GM21723 (cell line): ENCODE measurements at regions not wholly inside any gene's neighbourhood (a gene's known extent, or its start where the extent isn't known, plus 50 kb on each side); places are given as distances from the start of the nearest gene placed in this dataset.

Source experiments
- ATAC-seq: cut with Tn5 transposase; IDR thresholded peaks from one replicate; pipeline ENCODE4 v1.9.1; 2021; ENCODE audit warnings: mild to moderate bottlenecking, moderate library complexity; ENCODE audit not compliant: unreplicated experiment

DNA sequence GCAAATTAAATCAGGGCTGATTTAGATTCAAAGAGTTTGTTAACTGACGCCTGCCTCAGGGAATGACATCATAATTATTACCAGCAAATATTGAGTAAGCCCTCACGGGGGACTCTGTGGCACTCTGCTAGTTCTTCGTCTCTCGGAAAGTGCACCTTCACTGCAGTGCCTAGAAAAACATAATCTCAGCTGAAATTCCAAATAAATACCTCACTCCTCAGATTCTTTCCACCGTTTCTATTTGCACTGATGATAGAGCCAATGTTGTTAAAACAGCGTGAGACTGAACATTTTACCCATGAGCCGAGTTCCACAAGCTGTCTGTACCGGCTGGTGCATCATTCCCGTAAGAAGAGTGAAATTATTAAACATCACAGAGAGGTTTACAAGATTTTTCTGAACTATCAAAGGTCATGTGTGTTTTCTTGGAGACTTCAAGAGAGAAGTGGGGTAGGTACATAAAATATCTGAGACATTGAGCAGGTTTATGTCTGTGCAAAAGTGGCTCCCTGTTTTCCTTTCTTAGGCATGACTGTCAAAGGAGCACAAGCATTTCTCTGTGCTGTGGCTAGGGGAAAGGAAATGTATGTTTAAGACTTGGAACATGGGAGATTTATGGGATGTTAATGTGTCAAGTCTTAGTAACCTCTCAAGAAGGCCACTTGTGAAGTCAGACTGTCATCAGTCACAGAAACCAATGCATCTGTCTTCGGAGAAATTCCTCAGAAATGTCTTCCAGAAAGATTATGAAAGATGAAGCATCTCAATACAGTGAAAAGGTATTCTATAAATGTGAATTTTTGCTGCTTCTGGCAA is 119.6 kb downstream of the CBLL2 start:
- no peak for ATAC-seq

DNA sequence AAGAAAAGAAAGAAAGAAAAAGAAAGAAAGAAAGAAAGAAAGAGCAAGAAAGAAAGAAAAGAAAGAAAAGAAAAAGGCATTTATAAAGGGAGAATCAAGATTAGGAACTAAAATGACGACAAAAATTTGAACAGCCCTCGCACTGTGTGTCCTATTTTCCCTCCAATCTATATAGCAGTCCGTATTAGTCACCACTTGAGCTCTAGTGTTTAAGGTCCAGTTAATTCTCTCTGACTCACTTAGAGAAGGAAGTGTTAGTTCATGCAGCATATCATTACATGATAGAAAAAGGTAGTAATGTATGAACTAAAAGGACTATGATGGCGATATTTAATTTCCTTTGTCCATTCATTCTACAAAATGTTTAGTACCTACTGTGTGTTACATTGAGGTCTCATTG is 122.7 kb downstream of the CBLL2 start:
- ATAC-seq, result no peak

- ATAC-seq, result no peak
Observed at GRCh38 chrX:22396408-22396807, 123.7 kb downstream of the CBLL2 start.

- no peak for ATAC-seq
Observed at GRCh38 chrX:22397566-22397965, 124.9 kb downstream of the CBLL2 start.

DNA sequence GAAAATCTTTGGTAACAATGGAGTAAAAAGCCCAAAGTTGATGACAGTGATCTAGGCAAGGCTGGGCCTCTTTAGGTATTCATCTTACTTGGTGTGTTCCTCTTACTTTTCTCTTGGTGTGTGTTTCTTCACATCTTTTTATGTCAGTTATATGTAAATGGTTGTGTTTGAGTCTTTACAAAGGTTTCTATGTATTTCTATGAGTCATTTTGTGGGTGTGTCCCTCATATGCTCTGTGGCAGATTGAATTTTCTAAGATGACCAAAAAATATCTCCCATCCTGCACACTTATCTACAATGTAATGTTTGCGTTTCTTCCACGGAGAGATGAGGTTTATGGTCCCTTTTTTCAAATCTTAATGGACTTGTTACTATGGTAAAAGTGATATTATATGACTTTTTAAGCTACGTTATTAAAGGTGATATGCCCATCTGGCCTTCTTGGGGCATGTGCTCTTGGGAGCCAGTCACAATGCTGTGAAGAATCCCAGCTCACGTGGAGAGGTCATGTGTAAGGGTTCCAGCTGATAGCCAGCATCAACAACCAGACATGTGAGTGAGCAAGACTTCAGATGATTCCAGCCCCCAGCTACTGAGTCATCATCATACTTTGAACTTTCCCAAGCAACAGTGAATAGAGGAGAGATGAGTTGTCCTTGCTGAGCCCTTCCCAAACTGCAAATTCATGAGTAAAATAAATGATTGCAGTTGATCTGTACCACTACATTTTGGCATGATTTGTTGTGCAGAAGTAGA is 126.9 kb downstream of the CBLL2 start:
- ATAC-seq, result no peak

- ATAC-seq, result no peak
Observed at GRCh38 chrX:22404297-22404696, 131.6 kb downstream of the CBLL2 start.

GRCh38 chrX:22406201-22406737 is 133.6 kb downstream of the CBLL2 start:
- no peak for ATAC-seq

- ATAC-seq, result no peak
Observed at GRCh38 chrX:22409418-22409817, 136.7 kb downstream of the CBLL2 start.

DNA sequence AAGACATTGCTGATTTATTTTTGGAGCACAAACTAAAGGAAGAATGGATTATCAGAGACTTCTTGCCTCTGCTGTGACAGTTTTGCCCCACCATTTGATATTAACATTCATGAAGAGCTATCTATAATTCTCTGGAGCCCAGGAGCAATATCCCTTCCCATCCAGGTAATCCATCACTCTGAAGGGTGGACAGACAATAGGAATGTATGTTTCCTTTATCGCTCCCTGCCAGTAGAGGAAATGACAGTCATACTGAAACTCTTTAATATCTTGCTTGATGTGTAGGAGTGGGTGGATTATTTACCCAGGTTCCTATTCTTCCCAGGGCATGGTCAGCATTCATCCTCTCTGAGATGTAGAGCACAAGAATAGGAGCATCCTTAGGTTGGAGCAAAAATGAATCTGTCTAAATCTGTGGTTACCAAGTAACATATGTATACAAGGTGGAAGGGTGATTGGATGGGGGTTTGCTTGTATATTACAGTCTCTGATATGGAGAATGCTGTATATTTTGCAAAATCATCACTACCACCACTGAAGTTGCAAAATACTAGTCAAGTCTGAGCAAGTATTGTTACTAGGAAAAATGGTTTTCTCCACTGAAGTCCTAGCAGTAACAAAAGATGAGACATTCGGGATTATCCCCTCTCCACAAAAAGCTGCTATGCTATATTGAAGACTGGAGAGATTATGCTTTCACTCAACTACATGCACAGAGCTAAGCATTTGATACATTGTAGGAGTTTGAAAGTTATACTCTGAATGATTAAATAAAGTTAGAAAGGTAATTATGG is 151.6 kb downstream of the CBLL2 start:
- no peak for ATAC-seq

DNA sequence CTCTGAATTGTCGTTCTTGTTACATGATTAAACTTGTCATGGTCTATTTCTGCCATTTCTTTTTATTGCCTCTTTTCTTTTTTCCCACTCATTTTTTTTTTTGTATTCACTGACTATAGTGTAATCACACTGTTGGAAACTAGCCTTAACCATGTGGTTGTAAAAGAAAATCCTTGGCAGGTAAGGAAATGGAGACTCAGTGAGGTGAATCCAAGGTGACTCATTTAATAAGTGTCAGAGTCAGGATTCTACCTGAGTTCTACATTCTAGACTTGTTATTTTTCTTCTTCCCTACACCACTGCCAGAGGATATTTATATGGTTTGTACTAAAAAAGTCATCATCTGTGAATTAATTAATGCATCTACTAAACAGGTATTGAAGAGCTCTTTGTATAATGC is 152.2 kb downstream of the CBLL2 start:
- no peak for ATAC-seq

DNA sequence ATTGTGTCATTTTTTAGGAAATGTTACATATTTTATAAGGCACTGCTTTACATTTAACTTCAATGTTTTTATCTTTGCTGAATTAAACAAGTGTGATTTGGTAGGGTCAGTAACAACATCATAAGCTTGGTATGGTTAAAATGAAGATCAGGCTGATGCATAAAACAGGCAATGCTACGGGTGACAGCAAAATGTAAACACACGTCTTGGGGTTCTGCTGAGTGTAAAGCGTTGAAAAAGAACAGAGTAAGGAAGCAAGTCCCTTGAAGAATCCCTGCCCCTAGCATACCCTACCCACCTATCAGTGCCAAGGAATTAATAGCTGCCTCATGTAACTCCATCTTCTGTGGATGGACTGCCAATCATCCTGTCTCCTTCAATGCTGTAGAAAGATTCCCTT is 157.0 kb downstream of the CBLL2 start:
- ATAC-seq, result no peak

DNA sequence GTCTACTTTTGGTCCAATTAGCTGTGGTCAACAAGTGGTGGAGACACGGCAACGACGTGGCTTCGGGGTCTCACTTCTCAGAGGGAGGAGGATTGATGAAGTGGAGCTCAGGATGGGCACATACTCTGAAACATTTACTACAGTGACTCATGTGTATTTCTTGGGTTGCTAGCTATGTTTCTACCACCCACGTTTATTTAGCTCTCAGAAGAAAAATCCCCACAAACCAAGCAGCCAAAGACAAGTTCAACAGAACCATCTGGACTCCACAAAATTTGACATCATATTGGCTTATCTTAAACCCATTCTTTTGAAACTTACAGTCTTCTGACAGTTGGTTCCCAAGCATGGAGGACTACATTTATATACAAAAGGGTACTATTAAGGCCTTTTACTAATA is 158.0 kb downstream of the CBLL2 start:
- no peak for ATAC-seq

DNA sequence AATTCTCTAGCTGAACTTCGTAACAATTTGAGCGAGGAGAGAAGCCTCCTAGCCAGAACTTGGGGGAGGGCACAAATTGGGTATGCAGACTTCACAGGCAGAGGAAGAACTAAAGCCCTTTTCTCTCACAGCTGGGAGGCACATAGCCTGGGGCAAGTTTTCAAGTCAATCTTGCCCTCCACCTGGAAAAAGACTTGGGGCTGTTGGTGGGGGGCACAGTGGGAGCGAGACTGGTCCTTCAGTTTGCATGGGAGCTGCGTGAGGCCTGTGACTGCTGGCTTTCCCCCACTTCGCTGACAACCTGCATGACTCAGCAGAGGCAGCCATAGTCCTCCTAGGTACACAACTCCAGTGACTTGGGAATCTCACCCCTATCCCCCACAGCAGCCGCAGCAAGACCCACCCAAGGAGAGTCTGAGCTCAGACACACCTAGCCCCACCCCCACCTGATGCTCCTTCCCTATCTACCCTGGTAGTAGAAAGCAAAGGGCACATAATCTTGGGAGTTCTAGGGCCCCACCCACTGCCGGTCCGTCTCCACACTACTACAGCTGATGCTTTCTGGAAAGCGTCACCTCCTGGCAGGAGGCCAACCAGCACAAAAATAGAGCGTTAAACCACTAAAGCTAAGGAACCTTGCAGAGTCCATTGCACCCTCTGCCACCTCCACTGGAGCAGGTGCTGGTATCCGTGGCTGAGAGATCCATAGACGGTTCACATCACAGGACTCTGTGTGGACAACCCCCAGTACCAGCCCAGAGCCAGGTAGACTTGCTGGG is 160.8 kb downstream of the CBLL2 start:
- no peak for ATAC-seq

- ATAC-seq, result no peak
Observed at GRCh38 chrX:22445880-22446279, 173.2 kb downstream of the CBLL2 start.

DNA sequence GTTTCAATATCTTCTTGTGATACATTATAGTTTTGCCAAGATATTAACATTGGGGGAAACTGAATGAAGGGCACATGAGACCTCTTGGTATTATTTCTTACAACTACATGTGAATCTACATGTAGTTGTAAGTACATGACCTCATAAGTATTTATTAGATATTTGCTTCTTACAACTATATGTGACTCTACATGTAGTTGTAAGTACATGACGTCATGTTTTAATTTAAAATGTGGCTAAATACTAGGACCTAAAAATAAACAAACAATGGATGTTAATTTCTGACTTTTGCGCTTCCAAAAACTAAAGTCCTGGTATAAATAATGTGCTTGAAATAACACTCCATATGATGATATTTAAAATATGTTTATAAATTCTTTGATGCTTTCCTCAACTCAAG is 190.2 kb downstream of the CBLL2 start:
- no peak for ATAC-seq

DNA sequence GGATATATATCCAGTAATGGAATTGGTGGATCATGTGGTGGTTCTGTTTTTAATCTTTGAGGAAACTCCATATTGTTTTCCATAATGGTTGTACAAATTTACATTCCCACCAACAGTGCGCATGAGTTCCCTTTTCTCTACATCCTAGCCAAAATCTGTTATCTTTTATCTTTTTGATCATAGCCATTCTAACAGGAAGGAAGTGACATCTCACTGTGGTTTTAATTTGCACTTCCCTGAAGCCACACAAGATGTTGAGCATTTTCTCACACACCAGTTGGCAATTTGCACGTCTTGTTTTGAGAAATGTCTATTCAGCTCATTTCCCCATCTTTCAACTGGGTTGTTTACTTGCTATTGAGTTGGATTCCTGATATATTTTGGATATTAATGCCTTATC is 194.9 kb downstream of the CBLL2 start:
- ATAC-seq, result no peak

- ATAC-seq, result no peak
Observed at GRCh38 chrX:22481436-22481835, 208.7 kb downstream of the CBLL2 start.

DNA sequence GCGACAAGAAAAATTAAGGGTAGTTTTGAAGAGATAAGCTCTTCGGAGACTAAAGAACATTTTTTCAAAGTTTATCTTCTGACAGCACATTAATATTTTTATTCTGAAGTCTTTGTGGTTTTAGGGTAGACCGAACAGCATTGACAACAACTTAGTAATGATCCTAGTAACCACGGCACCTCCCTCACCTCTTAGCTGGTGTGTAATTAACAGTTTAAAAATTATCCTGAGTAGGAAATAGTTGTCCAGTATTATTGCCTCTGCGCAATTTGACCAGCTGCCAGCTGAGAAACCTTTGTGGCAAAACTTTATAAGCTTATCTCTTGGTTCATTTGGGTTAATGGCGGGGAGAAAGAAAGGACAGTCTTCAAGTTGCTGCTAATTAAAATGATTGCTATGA is 213.6 kb downstream of the CBLL2 start:
- ATAC-seq, result no peak

- no peak for ATAC-seq
Observed at GRCh38 chrX:22516893-22517292, 244.2 kb downstream of the CBLL2 start.

DNA sequence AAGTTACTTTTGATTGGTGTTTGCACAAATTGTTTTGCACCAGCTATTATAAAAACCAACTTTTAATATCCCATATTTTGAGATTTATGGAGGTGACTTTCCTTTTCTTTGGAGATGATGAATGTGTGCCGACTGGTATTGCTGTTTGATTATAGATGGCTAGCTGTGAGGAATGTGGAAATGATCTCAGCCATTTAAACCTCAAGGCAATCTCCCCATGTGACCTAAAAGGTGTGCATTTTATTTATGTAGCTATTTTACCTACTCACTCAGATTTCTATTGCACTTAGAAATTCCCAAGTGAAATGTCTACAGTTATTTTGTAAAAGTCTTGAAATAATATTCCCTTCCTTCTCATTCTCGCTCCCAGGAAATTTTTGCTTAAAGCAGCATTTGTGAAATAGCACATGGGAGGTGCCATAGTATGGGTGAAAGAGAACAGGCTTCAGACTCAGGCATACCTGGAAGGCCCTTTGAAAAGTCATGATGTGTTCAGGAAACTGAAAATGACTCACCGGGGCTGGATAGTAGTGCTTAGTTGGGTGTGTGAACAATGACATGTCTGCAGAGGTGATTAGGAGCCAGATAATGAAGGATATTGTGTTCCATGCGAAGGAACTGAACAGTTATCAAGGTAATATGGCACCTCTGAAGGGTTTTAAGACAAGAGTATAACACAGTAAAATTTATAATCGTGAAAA is 247.6 kb downstream of the CBLL2 start:
- ATAC-seq, result no peak
